PC-3 (cell line): ENCODE measurements at regions not wholly inside any gene's neighbourhood (a gene's known extent, or its start where the extent isn't known, plus 50 kb on each side); places are given as distances from the start of the nearest gene placed in this dataset.

Source experiments
- ATAC-seq: fragments of 200-7000 bp; cut with Tn5 transposase; 2 replicates; pipeline ENCODE4 v1.9.1; 2020; ENCODE audit warnings: mild to moderate bottlenecking, moderate library complexity
- BruUV-seq: library from RNA; stranded (reverse); fragments of 400-500 nt; replicated peaks from 2 replicates; lab custom pipeline; 2021; lab: Mats Ljungman, UMichigan
- CTCF ChIA-PET: fragments of 300-600 bp; sonication (Branson Sonifier 250); formaldehyde crosslinking; loops from one replicate; lab custom pipeline; 2022; ENCODE audit warnings: antibody characterized with exemption; lab: Charles Lee
- POLR2A ChIA-PET: fragments of 300-600 bp; sonication (Branson Sonifier 250); formaldehyde crosslinking; loops from one replicate; lab custom pipeline; 2022; ENCODE audit warnings: antibody characterized with exemption; ENCODE audit not compliant: unreplicated experiment; lab: Charles Lee
- DNase-seq: peaks from one replicate; pipeline ENCODE4 v3.0.0-alpha.2; 2015
- H2AFZ ChIP-seq: fragments of 300-600 bp; sonication (generic); 2 replicates; pipeline ENCODE4 v1.6.0; 2016; ENCODE audit warnings: antibody characterized with exemption, low read length
- H3F3A ChIP-seq: fragments of 300-600 bp; sonication (generic); one replicate; pipeline ENCODE4 v1.6.0; 2017; ENCODE audit warnings: antibody characterized with exemption, low read length, control low read depth, mild to moderate bottlenecking; ENCODE audit not compliant: unreplicated experiment
- H3K27ac ChIP-seq: fragments of 300-600 bp; sonication (generic); 2 replicates; pipeline ENCODE4 v1.5.1; 2016; ENCODE audit warnings: mild to moderate bottlenecking, low read length
- H3K27me3 ChIP-seq: fragments of 300-600 bp; sonication (generic); 2 replicates; pipeline ENCODE4 v1.6.1; 2016; ENCODE audit warnings: low read length, mixed read lengths
- H3K36me3 ChIP-seq: fragments of 300-600 bp; sonication (generic); 2 replicates; pipeline ENCODE4 v1.6.1; 2016; ENCODE audit warnings: low read depth, mixed run types, low read length, mixed read lengths
- H3K4me1 ChIP-seq: fragments of 300-600 bp; sonication (generic); 2 replicates; pipeline ENCODE4 v1.5.1; 2016; ENCODE audit warnings: low read length; ENCODE audit not compliant: insufficient read depth
- H3K4me2 ChIP-seq: fragments of 300-600 bp; sonication (generic); 2 replicates; pipeline ENCODE4 v1.6.0; 2016; ENCODE audit warnings: low read length
- H3K4me3 ChIP-seq: fragments of 300-600 bp; sonication (generic); 2 replicates; pipeline ENCODE4 v1.5.1; 2016; ENCODE audit warnings: mild to moderate bottlenecking, low read length, mixed read lengths
- H3K79me2 ChIP-seq: fragments of 300-600 bp; sonication (generic); 2 replicates; pipeline ENCODE4 v1.6.1; 2017; ENCODE audit warnings: low read length, mixed read lengths
- H3K9ac ChIP-seq: fragments of 300-600 bp; sonication (generic); 2 replicates; pipeline ENCODE4 v1.6.0; 2016; ENCODE audit warnings: mild to moderate bottlenecking, low read length
- H3K9me2 ChIP-seq: fragments of 300-600 bp; sonication (generic); replicated peaks from 2 replicates; pipeline ENCODE4 v1.6.1; 2016; ENCODE audit warnings: mixed run types, low read length, mixed read lengths
- H3K9me3 ChIP-seq: fragments of 300-600 bp; sonication (generic); 2 replicates; pipeline ENCODE4 v1.6.1; 2016; ENCODE audit warnings: low read length, mixed read lengths
- H4K20me1 ChIP-seq: fragments of 300-600 bp; sonication (generic); 2 replicates; pipeline ENCODE4 v1.6.1; 2016; ENCODE audit warnings: low read length, mixed read lengths
- CTCF ChIP-seq: fragments of 300-600 bp; sonication (generic); conservative IDR thresholded peaks from 2 replicates; pipeline ENCODE4 v1.5.1; 2017; ENCODE audit warnings: antibody characterized with exemption, low read depth, mild to moderate bottlenecking, low read length
- EZH2 ChIP-seq: fragments of 300-600 bp; sonication (generic); IDR thresholded peaks from one replicate; pipeline ENCODE4 v1.6.1; 2017; ENCODE audit warnings: antibody characterized with exemption, mild to moderate bottlenecking, low read length; ENCODE audit not compliant: unreplicated experiment
- EZH2phosphoT487 ChIP-seq: fragments of 300-600 bp; sonication (generic); IDR thresholded peaks from 2 replicates; pipeline ENCODE4 v1.6.1; 2018; ENCODE audit warnings: mild to moderate bottlenecking, antibody characterized with exemption, low read length, borderline replicate concordance
- intact Hi-C: fragments of 100-400 bp; cut with micrococcal nuclease; formaldehyde crosslinking; loops from 2 replicates; pipeline ENCODE4 v1.9.0; 2023

- no peak overlapping the region for H3K4me2 ChIP-seq
- TF ChIP-seq CTCF: no peak
- no peak for TF ChIP-seq EZH2phosphoT487
- no peak for TF ChIP-seq EZH2
- peaks cover 5% of the 10 kb centered on the region for H3F3A ChIP-seq
Observed at GRCh38 chr5:96275051-96275450, 158.0 kb downstream of the PCSK1 start.

GRCh38 chr5:96265487-96265886, 167.6 kb downstream of the PCSK1 start:
- CTCF ChIA-PET: no interaction called here
- no peaks in the 10 kb centered on the region for H3F3A ChIP-seq

More at GRCh38 chr5:96275051-96275450, 158.0 kb downstream of the PCSK1 start:
- no peak overlapping the region for H3K9ac ChIP-seq
- H3K79me2 ChIP-seq: no peaks in the 10 kb centered on the region
- POLR2A ChIA-PET: no interaction called here
- no peak overlapping the region for H3K27ac ChIP-seq
- CTCF ChIA-PET: no interaction called here
- ATAC-seq (no peak), DNase-seq (no peak)
- H3K9me2 ChIP-seq: no peaks in the 10 kb centered on the region
- peaks cover 11% of the 10 kb centered on the region for H3K4me1 ChIP-seq
- H3K27me3 ChIP-seq: no peaks in the 10 kb centered on the region
- no peak overlapping the region for H3K4me3 ChIP-seq
- no TSS peak for BruUV-seq
- intact Hi-C loops: no loop called here
- H3K36me3 ChIP-seq: no peaks in the 10 kb centered on the region
- H3K9me3 ChIP-seq: 0 out of 2 replicates have a peak, but pooled peaks cover 5% of the 10 kb centered on the region
- H4K20me1 ChIP-seq: no peaks in the 10 kb centered on the region
- H2AFZ ChIP-seq: no peak overlapping the region

More at GRCh38 chr5:96265487-96265886, 167.6 kb downstream of the PCSK1 start:
- no peaks in the 10 kb centered on the region for H3K79me2 ChIP-seq
- no peaks in the 10 kb centered on the region for H4K20me1 ChIP-seq
- no peak for TF ChIP-seq EZH2
- no peak for TF ChIP-seq CTCF
- no peak for TF ChIP-seq EZH2phosphoT487
- no peaks in the 10 kb centered on the region for H3K27me3 ChIP-seq
- H3K36me3 ChIP-seq: no peaks in the 10 kb centered on the region
- H3K4me1 ChIP-seq: peaks cover 2% of the 10 kb centered on the region; the same call in 1 of the 2 replicates
- no TSS peak for BruUV-seq
- 0 out of 2 replicates have a peak, but pooled peaks cover 7% of the 10 kb centered on the region for H3K9me3 ChIP-seq
- H3K4me3 ChIP-seq: no peak overlapping the region
- H2AFZ ChIP-seq: no peak overlapping the region
- no peak overlapping the region for H3K4me2 ChIP-seq
- no peaks in the 10 kb centered on the region for H3K9me2 ChIP-seq
- intact Hi-C loops: no loop called here
- DNase-seq: no peak
- no peak overlapping the region for H3K9ac ChIP-seq
- POLR2A ChIA-PET: no interaction called here
- no peak overlapping the region for H3K27ac ChIP-seq
- ATAC-seq: no peak
